K562 (cell line): ENCODE measurements at regions not wholly inside any gene's neighbourhood (a gene's known extent, or its start where the extent isn't known, plus 50 kb on each side); places are given as distances from the start of the nearest gene placed in this dataset.
A peak's percentile ranks its signal among the peaks of the same experiment; 100 is the strongest.

Experiments used
- ATF7 ChIP-seq: fragments of 450-650 bp; IDR thresholded peaks from 2 replicates; pipeline ENCODE4 v1.7.1; 2014; ENCODE audit warnings: mild to moderate bottlenecking, moderate library complexity
- CBX5 ChIP-seq: IDR thresholded peaks from 2 replicates; pipeline ENCODE4 v1.6.1; 2014; ENCODE audit warnings: low read depth, borderline replicate concordance
- CEBPB ChIP-seq: fragments of 450-650 bp; IDR thresholded peaks from 2 replicates; pipeline ENCODE4 v1.6.1; 2016; ENCODE audit warnings: missing genetic modification characterization, missing compliant biosample characterization
- CEBPZ ChIP-seq: fragments of 150-350 bp; IDR thresholded peaks from 2 replicates; pipeline ENCODE4 v1.6.1; 2014; ENCODE audit warnings: low read depth, mild to moderate bottlenecking, low read length, borderline replicate concordance
- DACH1 ChIP-seq: fragments of 450-650 bp; IDR thresholded peaks from 2 replicates; pipeline ENCODE4 v1.6.1; 2018; ENCODE audit not compliant: partially characterized antibody
- DDX20 ChIP-seq: fragments of 450-650 bp; IDR thresholded peaks from 2 replicates; pipeline ENCODE4 v1.6.1; 2016; ENCODE audit warnings: missing genetic modification characterization, low read depth, mild to moderate bottlenecking, missing compliant biosample characterization, moderate library complexity
- EP400 ChIP-seq: fragments of 450-650 bp; IDR thresholded peaks from 2 replicates; pipeline ENCODE4 v1.6.1; 2017; ENCODE audit warnings: antibody characterized with exemption, mild to moderate bottlenecking, moderate library complexity
- GTF2A2 ChIP-seq: IDR thresholded peaks from 2 replicates; pipeline ENCODE4 v1.6.1; 2016; ENCODE audit warnings: mild to moderate bottlenecking, missing genetic modification characterization, missing compliant biosample characterization
- HNRNPL ChIP-seq: fragments of 200-400 bp; formaldehyde crosslinking; IDR thresholded peaks from 2 replicates; pipeline ENCODE4 v1.6.1; 2017; ENCODE audit warnings: low read depth, mild to moderate bottlenecking, low read length
- JUND ChIP-seq, 2 experiments: IDR thresholded peaks; 2 replicates in 1 of 2; 3 replicates in 1 of 2; pipeline ENCODE4 v1.6.1; 2011; ENCODE audit warnings: borderline replicate concordance in 2 of 2, low read depth in 2 of 2, low read length in 2 of 2, improper control_type of control experiment in 1 of 2, missing biosample characterization in 1 of 2, missing genetic modification characterization in 1 of 2, missing genetic modification reagents in 1 of 2
- MYNN ChIP-seq, 2 experiments: sonication (generic); formaldehyde crosslinking in 1 of 2; IDR thresholded peaks; 2 replicates each; pipeline versions ENCODE4 v1.5.0 to v1.6.1; 2016 to 2020; ENCODE audit warnings: antibody characterized with exemption in 1 of 2, missing genetic modification reagents in 1 of 2
- NRF1 ChIP-seq, 2 experiments: fragments of 450-650 bp; IDR thresholded peaks in 1 of 2; conservative IDR thresholded peaks in 1 of 2; 2 replicates each; pipeline ENCODE4 v1.6.1; 2014; ENCODE audit warnings: mild to moderate bottlenecking in 2 of 2
- RBM17 ChIP-seq: fragments of 200-400 bp; formaldehyde crosslinking; IDR thresholded peaks from 2 replicates; pipeline ENCODE4 v1.6.1; 2017; ENCODE audit warnings: low read depth, mild to moderate bottlenecking, low read length, borderline replicate concordance
- RFX1 ChIP-seq: fragments of 450-650 bp; IDR thresholded peaks from 2 replicates; pipeline ENCODE4 v1.6.1; 2016; ENCODE audit warnings: mild to moderate bottlenecking, moderate library complexity
- SAFB ChIP-seq: fragments of 200-400 bp; formaldehyde crosslinking; IDR thresholded peaks from 2 replicates; pipeline ENCODE4 v1.6.1; 2017; ENCODE audit warnings: low read depth, low read length, borderline replicate concordance
- SAFB2 ChIP-seq: fragments of 200-400 bp; formaldehyde crosslinking; IDR thresholded peaks from 2 replicates; pipeline ENCODE4 v1.6.1; 2018; ENCODE audit warnings: borderline replicate concordance, low read length, low read depth, moderate library complexity; ENCODE audit not compliant: severe bottlenecking
- SMARCA5 ChIP-seq: fragments of 450-650 bp; IDR thresholded peaks from 2 replicates; pipeline ENCODE4 v1.6.1; 2016
- TCF7L2 ChIP-seq: fragments of 150-350 bp; IDR thresholded peaks from 2 replicates; pipeline ENCODE4 v1.6.1; 2016; ENCODE audit warnings: low read depth, mild to moderate bottlenecking, low read length, moderate library complexity
- ZKSCAN1 ChIP-seq: fragments of 150-350 bp; IDR thresholded peaks from 2 replicates; pipeline ENCODE4 v1.6.1; 2016; ENCODE audit warnings: low read depth, low read length
- ZNF133 ChIP-seq: fragments of 250-450 bp; sonication (Bioruptor Pico); IDR thresholded peaks from 2 replicates; pipeline ENCODE4 v1.4.0; 2020; ENCODE audit warnings: mild to moderate bottlenecking
- ZNF146 ChIP-seq: IDR thresholded peaks from one replicate; pipeline ENCODE4 v1.6.1; 2018; ENCODE audit warnings: missing compliant biosample characterization; ENCODE audit not compliant: unreplicated experiment
- ZNF174 ChIP-seq: fragments of 250-450 bp; sonication (Bioruptor Pico); IDR thresholded peaks from 2 replicates; pipeline ENCODE4 v1.4.0; 2020; ENCODE audit warnings: mild to moderate bottlenecking
- ZNF24 ChIP-seq: fragments of 450-650 bp; IDR thresholded peaks from 2 replicates; pipeline ENCODE4 v1.6.1; 2016
- TF ChIP-seq, protein P1 (sequence below): fragments of 450-650 bp; IDR thresholded peaks from one replicate; pipeline ENCODE4 v1.6.1; 2018; ENCODE audit warnings: mild to moderate bottlenecking, moderate library complexity; ENCODE audit not compliant: partially characterized antibody

- TF ChIP-seq ATF7 (peak; percentile 41), ZKSCAN1 (no peak), SMARCA5 (no peak), ZNF133 (CRISPR knock-in tag) (no peak), JUND (IDR thresholded peaks at IDR 0.05; ENCODE audit: borderline replicate concordance, low read depth, low read length) (no peak), JUND (tag; IDR thresholded peaks at IDR 0.05; ENCODE audit: borderline replicate concordance, low read depth, low read length) (no peak; the same call in 2 of the 3 replicates), SAFB2 (no peak), DDX20 (tag) (no peak), NRF1 (conservative IDR thresholded peaks at IDR 0.05 in 1 of 2, IDR thresholded peaks at IDR 0.05 in 1 of 2) (peak; percentile 86 to 88), TCF7L2 (no peak), CBX5 (no peak), HNRNPL (no peak), CEBPB (tag) (no peak), ZNF146 (no peak), MYNN (IDR thresholded peaks at IDR 0.05) (no peak), MYNN (CRISPR knock-in tag; IDR thresholded peaks at IDR 0.05) (no peak), ZNF24 (no peak), ZNF174 (CRISPR knock-in tag) (no peak), RBM17 (no peak), GTF2A2 (tag) (no peak), RFX1 (no peak), CEBPZ (no peak), DACH1 (no peak), SAFB (no peak), EP400 (peak; percentile 55)
- TF ChIP-seq, protein P1, sequence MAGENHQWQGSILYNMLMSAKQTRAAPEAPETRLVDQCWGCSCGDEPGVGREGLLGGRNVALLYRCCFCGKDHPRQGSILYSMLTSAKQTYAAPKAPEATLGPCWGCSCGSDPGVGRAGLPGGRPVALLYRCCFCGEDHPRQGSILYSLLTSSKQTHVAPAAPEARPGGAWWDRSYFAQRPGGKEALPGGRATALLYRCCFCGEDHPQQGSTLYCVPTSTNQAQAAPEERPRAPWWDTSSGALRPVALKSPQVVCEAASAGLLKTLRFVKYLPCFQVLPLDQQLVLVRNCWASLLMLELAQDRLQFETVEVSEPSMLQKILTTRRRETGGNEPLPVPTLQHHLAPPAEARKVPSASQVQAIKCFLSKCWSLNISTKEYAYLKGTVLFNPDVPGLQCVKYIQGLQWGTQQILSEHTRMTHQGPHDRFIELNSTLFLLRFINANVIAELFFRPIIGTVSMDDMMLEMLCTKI, result no peak
Measured at GRCh38 chr15:94855409-94856266, 624.3 kb downstream of the MCTP2 start (continued).
